HG03378 (cell line): ENCODE measurements at regions not wholly inside any gene's neighbourhood (a gene's known extent, or its start where the extent isn't known, plus 50 kb on each side); places are given as distances from the start of the nearest gene placed in this dataset.
"Not testable (repeated sequence)": the region's sequence is repeated elsewhere in the genome, so short reads cannot be mapped to it uniquely, and the experiment has no call there.

ENCODE experiments used
- ATAC-seq: cut with Tn5 transposase; IDR thresholded peaks from one replicate; pipeline ENCODE4 v1.9.1; 2021; ENCODE audit warnings: mild to moderate bottlenecking, moderate library complexity; ENCODE audit not compliant: unreplicated experiment

GRCh38 chr4:10281996-10282395 is 165.4 kb upstream of the WDR1 start:
- ATAC-seq = no peak

- no peak for ATAC-seq
Observed at GRCh38 chr4:10279261-10279660, 162.7 kb upstream of the WDR1 start.

DNA sequence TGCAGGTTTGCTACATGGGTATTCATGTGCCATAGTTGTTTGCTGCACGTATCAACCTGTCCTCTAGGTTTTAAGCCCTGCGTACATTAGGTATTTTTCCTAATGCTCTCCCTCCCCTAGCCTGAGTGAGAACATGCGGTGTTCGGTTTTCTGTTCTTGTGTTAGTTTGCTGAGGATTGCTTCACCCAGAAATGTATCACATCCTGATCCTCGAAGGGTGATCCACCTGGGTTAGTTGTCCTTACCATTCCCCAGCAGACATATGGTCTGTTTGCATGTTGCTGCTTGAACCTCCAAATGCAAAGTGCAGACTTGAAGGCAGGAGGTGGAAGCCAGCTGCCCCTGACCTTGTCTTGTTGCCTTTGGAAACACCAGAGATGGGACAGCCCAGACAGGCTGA is 161.5 kb upstream of the WDR1 start:
- no peak for ATAC-seq

- ATAC-seq = no peak
Observed at GRCh38 chr4:10276152-10276551, 159.6 kb upstream of the WDR1 start.

DNA sequence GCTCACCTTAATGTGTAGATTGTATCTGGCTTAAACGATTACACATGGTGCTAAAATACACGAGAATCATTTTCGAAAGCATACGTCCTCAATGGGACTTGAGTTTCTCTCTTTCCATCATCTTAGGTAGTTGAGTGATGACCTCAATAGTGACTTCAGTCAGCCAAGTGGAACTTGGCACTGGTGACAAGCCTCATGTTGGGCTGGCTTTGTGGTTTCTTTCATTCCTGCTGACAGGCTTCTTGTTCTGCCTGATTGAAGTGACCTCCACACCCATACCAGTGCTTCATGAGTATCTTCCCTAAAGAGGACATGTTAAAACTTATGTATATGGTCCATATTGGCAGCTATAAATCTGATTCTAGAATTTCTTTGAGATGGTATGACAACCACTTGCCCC is 159.1 kb upstream of the WDR1 start:
- no peak for ATAC-seq

GRCh38 chr4:10273030-10273429 is 156.4 kb upstream of the WDR1 start:
- ATAC-seq = no peak

DNA sequence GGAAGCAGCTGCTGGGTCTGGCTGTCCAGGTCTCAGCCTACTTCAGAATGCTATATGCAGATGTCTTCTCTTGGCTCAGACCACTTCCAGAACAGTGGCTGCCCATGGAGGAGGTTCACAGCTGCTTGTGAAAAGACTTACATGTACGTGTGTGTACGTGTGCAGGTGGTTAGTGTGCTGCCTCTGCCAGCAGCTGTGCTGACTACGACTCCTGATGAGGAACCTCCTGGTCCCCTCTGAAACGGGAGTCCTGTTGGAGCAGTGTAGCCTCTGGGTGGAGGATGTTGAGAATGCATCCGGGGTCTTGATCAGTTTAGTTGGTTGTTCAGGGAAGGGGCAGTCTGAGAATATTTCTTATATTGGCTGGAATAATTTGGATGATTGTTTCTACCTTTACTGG is 155.9 kb upstream of the WDR1 start:
- no peak for ATAC-seq

DNA sequence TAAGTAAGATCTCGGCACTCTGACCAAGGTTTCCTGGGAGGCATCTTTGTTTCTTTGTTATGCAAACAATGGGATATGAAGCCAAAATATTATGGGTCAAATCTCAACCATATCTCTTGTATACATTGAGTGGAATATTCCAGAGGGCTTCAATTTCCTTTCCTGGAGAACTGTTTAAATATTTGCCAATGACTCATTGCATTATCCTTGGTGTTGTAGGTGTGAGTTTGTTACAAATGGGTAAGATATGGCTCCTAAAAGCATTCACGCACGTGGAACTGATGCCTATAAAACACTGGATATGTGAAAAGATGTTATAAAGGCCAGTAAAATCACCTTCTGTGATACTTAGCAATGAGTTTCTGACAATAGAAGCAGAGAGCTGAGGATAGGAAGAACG is 150.5 kb upstream of the WDR1 start:
- no peak for ATAC-seq

DNA sequence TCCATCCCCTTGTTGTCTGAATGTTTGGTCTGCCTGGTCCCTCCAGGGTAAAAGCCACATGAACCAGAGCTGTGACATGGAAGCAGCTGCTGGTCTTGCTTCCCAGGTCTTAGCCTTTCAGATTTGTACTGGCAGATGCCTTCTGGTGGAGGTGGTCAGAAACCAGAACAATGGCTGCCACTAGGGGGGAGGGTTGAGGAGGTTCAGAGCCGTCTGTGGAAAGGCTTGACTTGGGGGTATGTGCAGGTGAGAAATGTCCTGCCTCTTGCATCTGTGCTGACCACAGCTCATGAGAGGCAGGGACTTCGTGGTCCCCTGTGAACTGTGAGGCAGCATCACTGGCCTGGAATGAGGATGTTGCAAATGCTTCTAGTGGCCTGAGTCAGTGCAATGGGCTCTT is 144.2 kb upstream of the WDR1 start:
- no peak for ATAC-seq

- ATAC-seq = no peak
Observed at GRCh38 chr4:10259976-10260375, 143.4 kb upstream of the WDR1 start.

- no peak for ATAC-seq
Observed at GRCh38 chr4:10256203-10256602, 139.6 kb upstream of the WDR1 start.

DNA sequence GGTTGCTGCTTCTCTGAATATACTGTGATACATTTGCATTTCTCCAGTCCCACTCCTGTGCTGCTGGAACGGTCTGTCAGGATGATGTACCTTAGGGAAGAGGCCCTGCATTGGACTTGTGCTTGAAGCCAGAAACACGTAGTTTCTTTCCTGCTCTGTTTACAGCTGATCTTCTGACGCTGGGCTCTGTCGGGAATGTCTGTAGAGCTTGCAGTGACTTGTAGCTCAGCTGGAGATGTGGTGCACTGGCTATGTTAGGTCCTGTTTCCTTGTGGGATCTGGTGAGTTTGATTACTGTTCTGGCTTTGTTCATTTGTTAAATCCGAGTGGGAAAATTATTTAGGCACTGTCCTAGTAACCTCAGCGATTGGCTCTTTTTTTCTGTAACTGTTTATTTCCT is 137.2 kb upstream of the WDR1 start:
- no peak for ATAC-seq

- no peak for ATAC-seq
Observed at GRCh38 chr4:10245751-10246150, 129.2 kb upstream of the WDR1 start.

DNA sequence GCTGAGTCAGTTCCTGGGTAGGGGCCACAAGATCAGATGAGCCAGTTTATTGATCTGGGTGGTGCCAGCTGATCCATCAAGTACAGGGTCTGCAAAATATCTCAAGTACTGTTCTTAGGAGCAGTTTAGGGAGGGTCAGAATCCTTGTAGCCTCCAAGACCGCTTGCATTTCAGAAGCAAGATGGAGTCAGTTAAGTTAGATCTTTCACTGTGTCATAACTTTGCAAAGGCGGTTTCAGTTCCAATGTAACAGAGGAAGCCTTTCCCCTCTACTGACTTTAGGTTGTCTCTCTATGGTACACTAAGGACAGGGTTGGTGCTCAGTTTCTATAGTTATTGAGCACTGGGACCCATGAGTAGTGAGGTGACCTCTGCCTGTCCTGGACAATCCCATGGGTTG is 127.3 kb upstream of the WDR1 start:
- ATAC-seq = no peak

DNA sequence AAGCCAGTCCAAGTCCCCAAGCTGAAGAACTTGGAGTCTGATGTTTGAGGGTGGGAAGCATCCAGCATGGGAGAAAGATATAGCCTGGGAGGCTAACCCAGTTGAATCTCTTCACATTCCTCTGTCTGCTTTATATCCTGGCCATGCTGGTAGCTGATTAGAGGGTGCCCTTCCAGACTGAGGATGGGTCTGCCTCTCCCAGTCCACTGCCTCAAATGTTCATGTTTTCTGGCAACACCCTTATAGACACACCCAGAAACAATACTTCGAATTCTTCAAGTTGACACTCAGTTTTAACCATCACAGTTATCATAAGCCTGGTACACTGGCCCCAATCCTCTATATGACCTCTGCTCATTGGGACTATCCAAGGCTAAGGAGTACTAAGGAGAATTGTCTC is 124.1 kb upstream of the WDR1 start:
- ATAC-seq = no peak

GRCh38 chr4:10239982-10240654 is 123.5 kb upstream of the WDR1 start:
- ATAC-seq = no peak

DNA sequence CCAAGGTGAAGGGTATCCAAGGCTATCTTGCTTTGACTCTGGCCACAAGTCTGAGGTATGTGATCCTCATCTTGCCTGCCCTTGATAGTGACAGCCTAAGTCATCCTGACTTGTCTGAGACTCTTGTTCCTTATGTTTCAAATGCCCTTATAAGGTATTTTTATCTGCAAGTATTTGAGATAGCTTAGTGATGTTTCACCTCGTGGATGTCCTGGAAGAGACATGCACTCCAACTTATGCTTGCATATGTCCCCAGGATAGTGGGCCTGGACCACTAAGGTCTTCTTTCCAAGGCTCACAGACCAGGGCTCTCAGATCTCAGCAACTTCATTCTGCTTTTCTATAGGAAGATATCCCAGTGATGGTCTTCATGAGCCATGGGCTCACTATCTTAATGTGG is 120.5 kb upstream of the WDR1 start:
- ATAC-seq = no peak

- no peak for ATAC-seq
Observed at GRCh38 chr4:10232114-10232513, 115.5 kb upstream of the WDR1 start.

- no peak for ATAC-seq
Observed at GRCh38 chr4:10226756-10227155, 110.2 kb upstream of the WDR1 start.

GRCh38 chr4:10225096-10225495 is 108.5 kb upstream of the WDR1 start:
- no peak for ATAC-seq

DNA sequence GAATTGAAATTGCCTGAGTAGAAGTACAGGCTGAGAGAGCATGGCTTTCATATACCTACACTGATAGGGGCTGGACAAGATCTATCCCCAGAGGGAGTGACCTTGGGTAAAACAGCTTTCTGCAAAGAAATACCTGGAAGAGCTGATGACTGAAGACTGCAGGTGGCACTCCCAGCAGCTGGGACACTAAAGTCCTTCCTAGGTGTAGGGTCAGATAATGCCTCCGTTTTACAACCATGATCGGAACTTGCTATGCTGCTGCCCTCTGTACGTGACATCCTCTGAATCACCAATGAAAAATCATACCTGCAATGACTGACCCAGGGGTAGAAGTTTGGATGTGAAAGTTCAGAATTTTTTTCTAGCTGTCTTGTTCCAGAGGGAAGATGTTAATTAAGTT is 107.2 kb upstream of the WDR1 start:
- no peak for ATAC-seq

GRCh38 chr4:10213481-10213880 is 96.9 kb upstream of the WDR1 start:
- ATAC-seq = not testable (repeated sequence)

DNA sequence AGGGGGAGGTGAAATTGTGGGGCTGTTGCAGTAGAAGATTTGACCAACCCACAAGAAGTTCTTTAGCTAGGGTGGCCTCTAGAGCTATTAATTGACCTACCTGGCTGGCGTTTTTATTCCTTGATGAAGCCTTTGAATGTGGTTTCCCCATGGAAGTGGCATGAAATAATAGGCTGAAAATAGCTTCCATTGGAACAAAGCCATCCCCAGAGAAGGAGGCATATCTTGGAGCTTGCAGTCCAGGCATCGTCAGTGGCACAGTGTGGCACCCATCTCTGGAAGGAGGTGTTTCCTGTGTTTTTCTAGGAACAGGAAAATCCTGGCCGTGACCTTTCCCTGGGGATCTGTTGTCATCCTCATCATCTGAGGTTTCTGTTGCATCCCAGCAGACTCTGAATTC is 96.3 kb upstream of the WDR1 start:
- ATAC-seq = no peak
